ENCODE measurements at regions not wholly inside any gene's neighbourhood (a gene's known extent, or its start where the extent isn't known, plus 50 kb on each side); places are given as distances from the start of the nearest gene placed in this dataset.

- no peak for TF ChIP-seq CTCF (IDR thresholded peaks at IDR 0.05)
- TF ChIP-seq POLR2A (IDR thresholded peaks at IDR 0.05) = no peak
Measured at GRCh38 chr1:47519971-47520370, 82.1 kb downstream of the FOXD2 start.
